Keratinocyte (primary cell): ENCODE measurements at regions not wholly inside any gene's neighbourhood (a gene's known extent, or its start where the extent isn't known, plus 50 kb on each side); places are given as distances from the start of the nearest gene placed in this dataset.

ENCODE experiments used
- CTCF ChIP-seq, 3 experiments: IDR thresholded peaks in 1 of 3; conservative IDR thresholded peaks in 1 of 3; optimal IDR thresholded peaks in 1 of 3; 2 replicates in 2 of 3; 3 replicates in 1 of 3; pipeline versions ENCODE3 to v1.5.1; 2011; ENCODE audit warnings: low read length in 3 of 3, mild to moderate bottlenecking in 3 of 3, moderate library complexity in 2 of 3, control low read depth in 1 of 3, inconsistent platforms in 1 of 3; ENCODE audit not compliant: insufficient read depth in 2 of 3; ENCODE audit errors: extremely low read depth in 1 of 3
- EZH2 ChIP-seq: IDR thresholded peaks from one replicate; pipeline ENCODE4 v1.6.1; 2012; ENCODE audit warnings: inconsistent platforms, mild to moderate bottlenecking, low read length, moderate library complexity

GRCh38 chr12:20055856-20056255 is 312.5 kb upstream of the PDE3A start:
- no peak for TF ChIP-seq CTCF (optimal IDR thresholded peaks at IDR 0.05 in 1 of 3, IDR thresholded peaks at IDR 0.05 in 1 of 3, conservative IDR thresholded peaks at IDR 0.05 in 1 of 3; ENCODE audit: extremely low read depth in 1 of 3, insufficient read depth in 2 of 3, low read length in 3 of 3)
- no peak for TF ChIP-seq EZH2
